SU-DHL-6 (cell line): ENCODE measurements at regions not wholly inside any gene's neighbourhood (a gene's known extent, or its start where the extent isn't known, plus 50 kb on each side); places are given as distances from the start of the nearest gene placed in this dataset.

Experiments used
- CTCF ChIP-seq: fragments of 200-600 bp; sonication (generic); IDR thresholded peaks from one replicate; pipeline ENCODE4 v1.5.1; 2017; ENCODE audit warnings: antibody characterized with exemption, mild to moderate bottlenecking, low read length, moderate library complexity; ENCODE audit not compliant: insufficient read depth, poor library complexity, severe bottlenecking
- EZH2phosphoT487 ChIP-seq: fragments of 200-600 bp; sonication (generic), shearing (Covaris generic); conservative IDR thresholded peaks from 2 replicates; pipeline ENCODE4 v1.6.1; 2018; ENCODE audit warnings: mild to moderate bottlenecking, antibody characterized with exemption, low read length, moderate library complexity, mixed read lengths

GRCh38 chr2:67649331-67650261 is 252.5 kb downstream of the ETAA1 start:
- no peak for TF ChIP-seq CTCF
- no peak for TF ChIP-seq EZH2phosphoT487
